GM10266 (cell line): ENCODE measurements at regions not wholly inside any gene's neighbourhood (a gene's known extent, or its start where the extent isn't known, plus 50 kb on each side); places are given as distances from the start of the nearest gene placed in this dataset.

Experiments
- DNase-seq: peaks from one replicate; pipeline ENCODE4 v3.0.0; 2012; ENCODE audit errors: extremely low spot score
- TF ChIP-seq, protein P1 (sequence below): IDR thresholded peaks from 2 replicates; pipeline ENCODE4 v1.5.1; 2012; ENCODE audit warnings: mild to moderate bottlenecking, low read depth; ENCODE audit not compliant: control insufficient read depth, insufficient read depth; ENCODE audit errors: missing control alignments

DNA sequence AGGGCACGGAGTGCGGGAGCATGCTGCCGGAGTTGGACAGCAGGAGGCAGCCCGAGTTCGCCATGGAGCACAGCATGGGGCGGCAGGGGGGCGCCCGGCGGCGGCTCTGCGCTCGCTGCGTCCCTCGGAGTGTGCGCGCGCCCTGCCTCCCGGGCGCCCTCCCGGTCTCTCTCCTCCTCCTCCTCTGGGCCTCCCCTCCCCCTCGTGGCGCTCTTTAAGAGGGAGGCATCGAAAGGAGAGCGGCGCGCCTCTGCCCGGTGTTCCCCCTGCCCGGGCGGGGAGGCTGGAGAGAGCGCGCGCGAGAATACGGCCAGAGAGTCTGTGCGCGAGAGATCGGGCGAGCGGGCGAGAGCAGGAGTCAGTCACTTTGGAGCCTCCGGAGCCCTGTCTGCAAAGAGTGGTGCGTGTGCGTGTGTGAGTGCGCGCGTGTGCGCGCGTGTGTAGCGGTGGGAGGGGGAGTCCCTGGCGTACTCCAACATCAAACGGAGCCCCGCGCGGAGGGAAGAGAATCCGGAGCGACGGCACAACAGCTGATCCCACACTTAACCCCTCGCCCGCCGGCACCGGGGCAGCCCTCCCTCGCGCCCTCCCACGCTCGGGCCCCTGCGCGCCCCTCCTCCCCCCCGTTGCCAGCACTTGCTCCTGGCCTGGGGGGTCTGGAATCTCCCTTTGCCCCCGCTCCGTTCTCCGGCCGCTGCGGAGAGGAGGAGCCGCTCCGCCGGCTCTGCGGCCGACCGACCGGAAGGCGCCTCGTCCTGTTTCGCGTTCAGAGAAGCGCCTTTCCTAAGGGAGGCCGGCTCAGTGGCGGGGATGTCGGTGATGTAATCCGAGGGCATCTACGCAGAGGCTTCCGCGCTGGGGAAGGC is 108.9 kb downstream of the ENGASE start:
- TF ChIP-seq, protein P1, sequence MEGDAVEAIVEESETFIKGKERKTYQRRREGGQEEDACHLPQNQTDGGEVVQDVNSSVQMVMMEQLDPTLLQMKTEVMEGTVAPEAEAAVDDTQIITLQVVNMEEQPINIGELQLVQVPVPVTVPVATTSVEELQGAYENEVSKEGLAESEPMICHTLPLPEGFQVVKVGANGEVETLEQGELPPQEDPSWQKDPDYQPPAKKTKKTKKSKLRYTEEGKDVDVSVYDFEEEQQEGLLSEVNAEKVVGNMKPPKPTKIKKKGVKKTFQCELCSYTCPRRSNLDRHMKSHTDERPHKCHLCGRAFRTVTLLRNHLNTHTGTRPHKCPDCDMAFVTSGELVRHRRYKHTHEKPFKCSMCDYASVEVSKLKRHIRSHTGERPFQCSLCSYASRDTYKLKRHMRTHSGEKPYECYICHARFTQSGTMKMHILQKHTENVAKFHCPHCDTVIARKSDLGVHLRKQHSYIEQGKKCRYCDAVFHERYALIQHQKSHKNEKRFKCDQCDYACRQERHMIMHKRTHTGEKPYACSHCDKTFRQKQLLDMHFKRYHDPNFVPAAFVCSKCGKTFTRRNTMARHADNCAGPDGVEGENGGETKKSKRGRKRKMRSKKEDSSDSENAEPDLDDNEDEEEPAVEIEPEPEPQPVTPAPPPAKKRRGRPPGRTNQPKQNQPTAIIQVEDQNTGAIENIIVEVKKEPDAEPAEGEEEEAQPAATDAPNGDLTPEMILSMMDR = no peak
- peak; percentile 66 for DNase-seq

GRCh38 chr17:79183043-79183292 is 108.3 kb downstream of the ENGASE start:
- TF ChIP-seq, protein P1 = no peak
- DNase-seq = no peak

GRCh38 chr17:79182176-79183042 is 107.8 kb downstream of the ENGASE start:
- no peak for DNase-seq
- TF ChIP-seq, protein P1 = no peak

DNA sequence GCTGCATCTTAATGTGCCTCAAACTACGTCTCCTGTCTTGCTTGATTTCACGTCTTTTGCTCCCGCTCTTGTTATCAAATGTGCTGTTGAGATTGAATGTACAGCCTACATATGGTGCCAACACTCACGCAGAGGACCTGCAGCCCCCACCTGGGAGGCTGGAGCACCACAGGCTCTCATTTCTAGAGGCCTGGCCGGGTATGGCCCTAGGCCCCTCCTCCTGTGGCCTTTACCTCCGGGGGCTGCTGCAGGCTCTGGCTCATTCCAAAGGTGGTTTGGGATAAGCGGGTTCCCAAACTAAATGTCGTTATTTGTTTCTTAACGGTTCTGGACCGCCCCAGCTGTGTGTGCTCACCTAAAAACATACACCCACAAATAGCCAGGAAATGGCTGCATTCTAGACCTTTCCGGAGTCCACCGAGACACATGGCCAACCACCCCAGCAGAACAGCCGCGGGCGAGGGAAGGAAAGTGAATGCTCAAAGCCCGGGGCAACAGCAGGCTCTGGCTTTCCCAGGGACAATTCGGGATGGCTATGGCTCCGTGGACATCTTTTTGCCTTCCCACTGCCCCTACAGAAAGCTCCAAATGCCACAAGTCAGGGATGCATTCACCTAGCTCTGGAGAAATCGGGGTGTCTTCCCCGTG is 105.9 kb downstream of the ENGASE start:
- TF ChIP-seq, protein P1 = no peak
- DNase-seq = no peak

DNA sequence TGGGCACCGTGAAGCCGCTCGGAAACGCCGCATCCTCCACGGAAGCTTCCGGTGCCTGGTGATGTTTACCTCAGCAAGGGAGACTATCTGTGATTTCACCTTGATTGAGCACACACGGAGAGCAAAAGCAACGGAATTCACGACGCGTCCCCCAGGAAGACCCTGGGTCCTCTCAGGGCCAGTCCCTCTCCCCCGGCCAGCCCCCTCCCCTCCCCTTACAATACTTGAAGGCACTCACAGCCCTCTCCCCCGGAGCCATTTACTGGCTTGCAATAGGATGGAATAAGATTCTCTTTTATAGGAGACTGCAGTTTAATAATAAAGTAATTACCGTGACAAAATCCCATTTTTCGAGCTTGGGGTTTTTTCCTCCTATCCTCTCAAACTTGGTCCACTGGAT is 104.7 kb downstream of the ENGASE start:
- no peak for DNase-seq
- TF ChIP-seq, protein P1 = no peak

- TF ChIP-seq, protein P1 = no peak
- DNase-seq = no peak
Measured at GRCh38 chr17:79177877-79178276, 103.3 kb downstream of the ENGASE start.
